Heart left ventricle (tissue), 13 donors: ENCODE measurements at regions not wholly inside any gene's neighbourhood (a gene's known extent, or its start where the extent isn't known, plus 50 kb on each side); places are given as distances from the start of the nearest gene placed in this dataset.

Source experiments
- CTCF ChIP-seq, 12 donors: fragments of 200-600 bp; sonication (generic) in 4 of 12; IDR thresholded peaks; one replicate each; pipeline versions ENCODE4 v1.5.0 to v1.8.0; 2018 to 2022; ENCODE audit warnings: antibody characterized with exemption in 12 of 12, mild to moderate bottlenecking in 5 of 12
- POLR2A ChIP-seq, 2 donors: fragments of 450-650 bp; IDR thresholded peaks; one replicate each; pipeline ENCODE4 v1.6.1; 2017; ENCODE audit warnings: antibody characterized with exemption in 2 of 2, mild to moderate bottlenecking in 2 of 2, moderate library complexity in 2 of 2
- donor health status: ischemic (EF 13 %, LVEDD 7.1; RV severe dilation, severe dysfunction).
- donor health status: DM: no; HTN: yes; CAD: no.
- donor health status: DM: no; HTN: no; CAD: no.
- donor health status: ischemic (EF 25% LVEDD 6.9; RV normal size, moderate dysfunction).
- donor health status: ischemic (EF 25% LVEDD 5.7; RV mildly dilated, moderate dysfunction).
- donor health status: ischemic (EF 35%, LVEDD 5.7; RV mildly dilated, moderate dysfunction).
- donor health status: nonischemic (EF 11% LVEDD 7.7; RV severe dilation, severe dysfunction).
- donor health status: DM: yes; HTN: yes; CAD: no.
- donor health status: PGD.
- donor health status: ischemic (EF 29% LVEDD 5.4; RV normal size, mild dysfunction).
- donor health status: nonischemic (EF 23%, LVEDD 6.1; RV moderate dilation, normal function).

DNA sequence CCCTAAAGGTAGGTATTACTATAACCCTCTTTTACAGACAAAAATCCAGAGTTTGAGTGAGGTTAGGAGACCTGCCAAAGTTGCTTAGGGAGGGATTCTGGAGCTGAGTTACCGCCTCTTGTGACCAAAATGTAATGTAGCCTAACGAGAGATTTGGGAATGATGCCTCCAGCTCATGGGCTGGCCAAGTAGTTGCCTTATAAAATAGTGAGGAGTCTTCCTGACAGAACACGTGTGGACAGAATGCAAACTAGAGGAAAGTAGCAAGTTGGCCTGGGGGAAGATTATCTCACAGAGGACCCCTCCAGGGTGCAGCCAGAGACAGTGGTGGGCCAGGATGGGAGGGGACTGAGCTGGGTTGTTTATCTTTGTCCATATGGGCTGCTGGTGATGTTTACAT, 543.7 kb upstream of the CDH11 start:
- TF ChIP-seq CTCF (IDR thresholded peaks at IDR 0.05) (no peak), POLR2A (IDR thresholded peaks at IDR 0.05) (no peak)
